Eye (tissue), 1 donor: ENCODE measurements at regions not wholly inside any gene's neighbourhood (a gene's known extent, or its start where the extent isn't known, plus 50 kb on each side); places are given as distances from the start of the nearest gene placed in this dataset.

Experiments used
- DNase-seq: peaks from one replicate; pipeline ENCODE4 v3.0.0-alpha.2; 2015

- no peak for DNase-seq
Measured at GRCh38 chr10:92747066-92747465, 57.3 kb downstream of the HHEX start.

- no peak for DNase-seq
Measured at GRCh38 chr10:92747600-92747999, 57.8 kb downstream of the HHEX start.

GRCh38 chr10:92750791-92751533 lies 61.2 kb downstream of the HHEX start:
- DNase-seq: no peak

- no peak for DNase-seq
Measured at GRCh38 chr10:92751534-92751811, 61.7 kb downstream of the HHEX start.

GRCh38 chr10:92751827-92752226 lies 62.1 kb downstream of the HHEX start:
- DNase-seq: no peak

- no peak for DNase-seq
Measured at GRCh38 chr10:92753865-92754264, 64.1 kb downstream of the HHEX start.

GRCh38 chr10:92755725-92756124 lies 66.0 kb downstream of the HHEX start:
- DNase-seq: no peak

- peak; percentile 21 for DNase-seq
Measured at GRCh38 chr10:92756201-92757065, 66.7 kb downstream of the HHEX start.

- peak; percentile 28 for DNase-seq
Measured at GRCh38 chr10:92757066-92757710, 67.4 kb downstream of the HHEX start.

GRCh38 chr10:92757711-92758104 lies 68.0 kb downstream of the HHEX start:
- DNase-seq: no peak

- DNase-seq: no peak
Measured at GRCh38 chr10:92758594-92758993, 68.8 kb downstream of the HHEX start.

- no peak for DNase-seq
Measured at GRCh38 chr10:92760609-92761008, 70.9 kb downstream of the HHEX start.

- DNase-seq: no peak
Measured at GRCh38 chr10:92761571-92761970, 71.8 kb downstream of the HHEX start.

GRCh38 chr10:92763634-92764155 lies 73.9 kb downstream of the HHEX start:
- DNase-seq: no peak

GRCh38 chr10:92766451-92766850 lies 76.7 kb downstream of the HHEX start:
- no peak for DNase-seq

- DNase-seq: no peak
Measured at GRCh38 chr10:92768104-92768503, 78.3 kb downstream of the HHEX start.

GRCh38 chr10:92773776-92774175 lies 74.5 kb upstream of the EXOC6 start:
- DNase-seq: no peak

GRCh38 chr10:92778091-92778490 lies 70.2 kb upstream of the EXOC6 start:
- DNase-seq: no peak

GRCh38 chr10:92785118-92785517 lies 63.2 kb upstream of the EXOC6 start:
- no peak for DNase-seq

- DNase-seq: no peak
Measured at GRCh38 chr10:92787557-92788152, 60.7 kb upstream of the EXOC6 start.

- no peak for DNase-seq
Measured at GRCh38 chr10:92789067-92789466, 59.3 kb upstream of the EXOC6 start.

GRCh38 chr10:92789786-92790185 lies 58.5 kb upstream of the EXOC6 start:
- no peak for DNase-seq

- DNase-seq: no peak
Measured at GRCh38 chr10:92790440-92790839, 57.9 kb upstream of the EXOC6 start.
